IPS-18c (cell line): ENCODE measurements at regions not wholly inside any gene's neighbourhood (a gene's known extent, or its start where the extent isn't known, plus 50 kb on each side); places are given as distances from the start of the nearest gene placed in this dataset.
"Not testable (repeated sequence)": the region's sequence is repeated elsewhere in the genome, so short reads cannot be mapped to it uniquely, and the experiment has no call there.

ENCODE experiments used
- H3K4me3 ChIP-seq: 2 replicates; pipeline ENCODE4 v1.7.0; 2013; ENCODE audit warnings: low read depth, mild to moderate bottlenecking, low read length, moderate library complexity; ENCODE audit not compliant: insufficient read depth
- H3K9me3 ChIP-seq: one replicate; pipeline ENCODE4 v1.6.1; 2013; ENCODE audit warnings: mild to moderate bottlenecking, low read length, moderate library complexity; ENCODE audit not compliant: control insufficient read depth, insufficient read depth

- Histone ChIP-seq H3K9me3 (peaks cover 2% of the 10 kb centered on the region), H3K4me3 (no peak overlapping the region)
Measured at GRCh38 chr4:26053761-26054160, 139.7 kb downstream of the SMIM20 start.

- H3K4me3 ChIP-seq, result no peak overlapping the region
- peaks cover 2% of the 10 kb centered on the region for H3K9me3 ChIP-seq
Measured at GRCh38 chr4:26055855-26056254, 141.8 kb downstream of the SMIM20 start.

DNA sequence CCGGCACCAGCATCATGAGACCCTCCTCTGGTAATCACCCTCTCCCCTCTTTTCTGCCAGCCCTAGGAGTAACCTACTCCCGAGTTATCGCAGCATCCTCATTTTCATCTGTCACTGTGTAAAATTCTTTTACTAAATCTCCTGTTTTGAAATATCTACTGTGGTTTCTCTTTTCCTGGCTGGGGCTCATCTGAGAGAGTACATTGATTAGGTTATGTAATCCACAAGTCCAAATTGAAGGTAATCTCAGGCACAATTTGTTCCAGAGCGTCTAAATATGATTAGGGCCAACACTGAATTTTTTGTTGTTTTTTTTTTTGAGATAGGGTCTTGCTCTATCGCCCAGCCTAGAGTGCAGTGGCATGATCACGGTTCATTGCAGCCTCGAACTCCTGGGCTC is 142.4 kb downstream of the SMIM20 start:
- peaks cover 2% of the 10 kb centered on the region for H3K9me3 ChIP-seq
- H3K4me3 ChIP-seq, result no peak overlapping the region

DNA sequence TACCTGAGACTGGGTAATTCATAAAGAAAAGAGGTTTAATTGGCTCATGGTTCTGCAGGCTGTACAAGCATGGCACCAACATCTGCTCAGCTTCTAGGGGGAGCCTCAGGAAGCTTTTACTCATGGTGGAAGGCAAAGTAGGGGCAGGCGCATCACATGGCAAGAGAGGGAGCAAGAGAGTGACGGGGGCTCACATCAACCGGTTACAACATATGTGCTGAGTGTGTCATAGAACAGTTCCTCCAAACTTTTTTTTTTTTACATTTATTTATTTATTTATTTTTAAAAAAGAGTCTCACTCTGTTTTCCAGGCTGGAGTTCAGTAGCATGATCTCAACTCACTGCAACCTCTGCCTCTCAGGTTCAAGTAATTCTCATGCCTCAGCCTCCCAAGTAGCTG is 143.8 kb downstream of the SMIM20 start:
- not testable (repeated sequence) for H3K4me3 ChIP-seq, H3K9me3 ChIP-seq

DNA sequence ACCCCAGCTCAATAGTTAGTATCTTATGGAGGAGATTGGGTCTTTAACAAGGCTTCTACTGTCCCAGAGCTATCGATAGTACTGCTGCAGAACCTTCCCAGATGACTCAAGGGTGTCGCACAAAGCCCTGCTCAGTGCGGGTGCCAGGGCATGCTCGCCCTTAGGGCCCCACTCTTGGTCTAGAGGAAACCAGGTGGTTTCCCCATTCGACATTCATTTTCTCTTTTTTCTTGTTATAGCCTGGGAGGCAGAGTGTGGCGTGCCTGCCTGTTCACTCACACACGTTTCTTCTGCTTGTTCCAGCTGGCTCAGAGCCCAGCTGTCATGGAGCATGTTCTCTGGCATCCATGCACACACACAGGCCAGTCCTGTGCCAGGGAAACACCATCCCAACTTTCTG is 144.5 kb downstream of the SMIM20 start:
- no peak overlapping the region for H3K4me3 ChIP-seq
- peaks cover 2% of the 10 kb centered on the region for H3K9me3 ChIP-seq

DNA sequence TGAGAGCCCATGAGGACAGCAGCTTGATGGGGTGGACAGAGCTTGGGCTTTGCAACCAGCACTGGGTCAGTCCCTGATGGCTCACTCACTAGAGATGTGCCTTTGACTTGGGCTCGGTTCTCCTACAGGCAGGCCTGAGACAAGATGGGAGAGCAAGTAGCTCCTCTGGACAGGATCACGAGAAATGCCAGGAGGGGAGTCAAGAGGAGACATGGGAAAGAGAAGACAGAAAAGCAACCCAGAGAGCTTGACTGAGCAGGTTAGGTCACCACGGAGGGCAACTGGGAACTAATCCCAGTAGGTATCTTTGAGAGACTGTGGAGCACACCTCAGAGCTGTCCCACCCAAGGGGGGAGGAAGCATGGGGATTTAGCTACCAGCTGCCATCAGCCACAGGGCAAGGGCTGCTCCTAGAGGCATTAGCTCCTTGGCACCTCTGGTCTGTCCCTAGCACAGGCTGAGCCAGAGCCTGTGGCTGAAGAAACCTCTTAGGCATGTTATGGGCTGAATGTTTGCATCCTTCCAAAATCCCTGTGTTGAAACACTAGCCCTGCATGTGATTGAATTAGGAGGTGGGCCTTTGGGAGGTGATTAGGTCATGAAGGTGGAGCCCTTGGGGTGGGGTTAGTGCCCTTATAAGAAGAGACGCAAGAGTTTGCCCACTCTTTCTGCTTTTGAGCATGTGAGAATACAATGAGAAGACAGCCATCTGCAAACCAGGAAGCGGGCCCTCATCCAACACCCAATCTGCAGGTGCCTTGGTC is 145.6 kb downstream of the SMIM20 start:
- peaks cover 2% of the 10 kb centered on the region for H3K9me3 ChIP-seq
- no peak overlapping the region for H3K4me3 ChIP-seq

- Histone ChIP-seq H3K9me3 (peaks cover 2% of the 10 kb centered on the region), H3K4me3 (no peak overlapping the region)
Measured at GRCh38 chr4:26060286-26060685, 146.3 kb downstream of the SMIM20 start.

DNA sequence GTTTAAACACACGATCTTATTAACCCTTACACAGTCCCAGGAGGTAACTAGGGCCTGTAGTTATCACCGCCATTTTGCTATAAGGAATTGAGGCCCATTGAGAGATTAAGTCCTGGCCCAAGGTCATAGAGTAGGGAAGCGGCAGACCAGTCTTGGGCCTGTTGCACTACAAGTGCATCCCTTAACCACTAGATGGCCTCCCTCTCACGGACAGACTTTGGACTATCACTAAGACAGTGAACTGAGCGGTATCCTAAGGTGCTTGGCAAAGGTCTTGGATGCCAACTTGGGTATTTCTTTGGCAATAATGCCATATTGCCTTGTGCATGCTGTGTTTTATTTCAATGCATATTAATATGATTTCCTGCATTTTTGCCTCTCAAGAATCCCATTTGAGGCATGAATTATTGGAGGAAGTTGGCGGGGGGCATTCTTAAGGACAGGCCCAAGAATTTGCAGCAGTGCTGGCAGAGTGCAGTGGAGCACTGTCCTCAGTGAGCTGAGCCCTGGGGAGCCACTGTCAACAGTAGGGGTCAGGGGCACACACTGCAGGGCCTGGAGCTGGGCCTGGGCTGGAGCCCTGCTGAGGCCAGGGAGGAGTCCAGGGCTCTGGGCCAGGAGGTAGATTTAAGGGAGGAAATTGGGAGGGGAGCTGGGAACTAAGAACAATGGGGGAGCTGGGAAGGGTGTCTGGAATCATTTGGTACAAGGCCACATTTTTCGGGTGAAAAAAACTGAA is 147.4 kb downstream of the SMIM20 start:
- Histone ChIP-seq H3K9me3 (no peaks in the 10 kb centered on the region), H3K4me3 (no peak overlapping the region)

DNA sequence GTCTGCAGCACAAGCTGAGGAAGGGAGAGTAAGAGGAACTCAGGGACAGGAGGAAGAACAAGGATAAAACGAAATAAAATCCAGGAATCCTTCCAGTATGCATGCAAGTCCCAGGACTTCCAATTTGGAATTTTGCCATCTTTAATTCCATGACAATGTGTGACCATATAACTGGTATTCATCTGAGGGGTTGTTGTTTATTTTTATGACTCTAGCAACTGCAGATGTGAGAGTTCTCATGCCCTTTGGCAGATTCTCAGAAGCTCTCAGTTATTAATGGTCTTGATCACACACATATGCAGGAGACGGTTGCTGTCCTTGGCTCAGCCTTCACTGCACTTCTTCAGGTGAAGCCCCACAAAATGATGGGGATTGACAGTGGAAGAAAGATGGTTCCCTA is 148.2 kb downstream of the SMIM20 start:
- H3K9me3 ChIP-seq, result no peaks in the 10 kb centered on the region
- H3K4me3 ChIP-seq, result no peak overlapping the region

DNA sequence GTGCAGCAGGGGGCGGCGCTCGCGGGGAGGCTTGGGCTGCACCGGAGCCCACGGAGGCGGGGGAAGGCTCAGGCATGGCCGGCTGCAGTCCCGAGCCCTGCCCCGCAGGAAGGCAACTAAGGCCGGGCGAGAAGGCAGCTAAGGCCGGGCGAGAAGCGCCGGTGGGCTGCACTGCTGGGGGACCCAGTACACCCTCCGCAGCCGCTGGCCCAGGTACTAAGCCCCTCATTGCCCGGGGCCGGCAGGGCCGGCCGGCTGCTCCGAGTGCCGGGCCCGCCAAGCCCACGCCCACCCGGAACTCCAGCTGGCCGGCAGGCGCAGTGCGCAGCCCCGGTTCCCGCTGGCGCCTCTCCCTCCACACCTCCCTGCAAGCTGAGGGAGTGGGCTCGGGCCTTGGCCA is 150.0 kb downstream of the SMIM20 start:
- H3K4me3 ChIP-seq, H3K9me3 ChIP-seq: not testable (repeated sequence)

GRCh38 chr4:26065833-26066232 is 151.8 kb downstream of the SMIM20 start:
- no peak overlapping the region for H3K4me3 ChIP-seq
- no peaks in the 10 kb centered on the region for H3K9me3 ChIP-seq

DNA sequence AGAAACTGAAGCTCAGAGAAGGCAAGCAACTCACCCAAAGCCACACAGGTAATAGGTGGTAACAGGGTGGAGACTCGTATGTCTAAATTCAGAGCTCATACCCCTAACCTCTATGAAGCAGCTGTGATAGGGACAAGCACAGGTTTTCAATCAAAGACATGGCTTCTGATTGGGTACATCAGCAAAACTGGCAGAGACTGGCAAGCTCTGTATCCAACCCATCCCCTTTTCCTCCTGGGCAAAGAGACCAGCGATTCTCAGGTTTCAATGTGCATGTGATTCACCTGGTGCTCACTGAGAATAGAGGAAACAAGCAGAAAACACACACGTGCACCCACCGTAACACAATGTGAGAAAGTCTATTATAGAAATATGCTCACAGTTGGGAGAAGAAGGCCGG is 153.0 kb downstream of the SMIM20 start:
- no peak overlapping the region for H3K4me3 ChIP-seq
- H3K9me3 ChIP-seq, result no peaks in the 10 kb centered on the region

- H3K4me3 ChIP-seq, result no peak overlapping the region
- no peaks in the 10 kb centered on the region for H3K9me3 ChIP-seq
Measured at GRCh38 chr4:26069218-26069617, 155.2 kb downstream of the SMIM20 start.

GRCh38 chr4:26071688-26072087 is 157.7 kb downstream of the SMIM20 start:
- H3K4me3 ChIP-seq, result no peak overlapping the region
- no peaks in the 10 kb centered on the region for H3K9me3 ChIP-seq

- H3K4me3 ChIP-seq, result no peak overlapping the region
- H3K9me3 ChIP-seq, result no peaks in the 10 kb centered on the region
Measured at GRCh38 chr4:26073886-26074560, 160.0 kb downstream of the SMIM20 start.

DNA sequence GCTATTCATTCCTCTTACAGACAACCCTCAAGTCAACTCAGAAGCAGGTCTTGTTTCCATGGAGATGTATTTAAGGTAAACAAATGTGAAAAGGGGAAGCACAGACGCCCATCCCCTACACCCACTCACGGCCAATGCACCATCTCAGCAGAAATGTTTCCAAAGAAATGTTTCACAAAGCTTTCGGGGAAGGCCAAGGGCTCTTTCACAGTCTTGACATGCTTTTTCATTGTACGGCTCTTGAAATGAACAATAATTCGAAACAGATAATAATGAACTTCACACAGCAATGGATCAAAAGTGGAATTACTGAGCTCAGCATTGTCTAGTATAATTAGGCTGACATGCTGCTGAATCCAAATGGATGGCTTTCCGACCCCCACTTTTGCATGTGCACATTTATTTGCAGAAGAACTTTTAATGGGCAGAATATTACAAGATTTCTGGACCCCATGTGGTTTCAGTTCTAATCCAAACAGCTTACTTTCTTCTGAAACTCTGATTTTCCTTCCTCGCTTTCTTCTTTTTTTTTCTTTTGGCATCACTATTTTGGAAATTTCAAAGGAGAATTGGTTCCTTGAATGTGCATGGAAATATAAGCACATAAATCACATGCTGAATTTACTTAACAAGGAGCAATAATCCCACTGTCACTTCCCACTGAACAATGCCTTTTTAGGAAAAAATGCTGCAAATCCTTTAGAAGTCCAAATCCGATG is 160.9 kb downstream of the SMIM20 start:
- Histone ChIP-seq H3K4me3 (no peak overlapping the region), H3K9me3 (no peaks in the 10 kb centered on the region)

GRCh38 chr4:26075583-26075982 is 161.6 kb downstream of the SMIM20 start:
- no peaks in the 10 kb centered on the region for H3K9me3 ChIP-seq
- H3K4me3 ChIP-seq, result no peak overlapping the region
